NCI-H1417 (cell line): ENCODE measurements at regions not wholly inside any gene's neighbourhood (a gene's known extent, or its start where the extent isn't known, plus 50 kb on each side); places are given as distances from the start of the nearest gene placed in this dataset.

Source experiments
- DNase-seq, 3 experiments: peaks; one replicate each; lab custom pipeline; 2025; lab: John Stamatoyannopoulos, UW

GRCh38 chr10:36700123-36700522 is 425.3 kb upstream of the ANKRD30A start:
- no peak for DNase-seq

GRCh38 chr10:36692759-36693158 is 432.6 kb upstream of the ANKRD30A start:
- no peak for DNase-seq

- DNase-seq: no peak
Measured at GRCh38 chr10:36688717-36689116, 436.7 kb upstream of the ANKRD30A start.

- DNase-seq: no peak
Measured at GRCh38 chr10:36683421-36683820, 442.0 kb upstream of the ANKRD30A start.

- DNase-seq: no peak
Measured at GRCh38 chr10:36681751-36682632, 443.4 kb upstream of the ANKRD30A start.

GRCh38 chr10:36679554-36679953 is 445.8 kb upstream of the ANKRD30A start:
- no peak for DNase-seq

- no peak for DNase-seq
Measured at GRCh38 chr10:36677431-36677768, 448.0 kb upstream of the ANKRD30A start.

- DNase-seq: no peak
Measured at GRCh38 chr10:36676756-36677430, 448.5 kb upstream of the ANKRD30A start.

- DNase-seq: peak in 1 of 3 experiments; percentile 4
Measured at GRCh38 chr10:36676321-36676720, 449.1 kb upstream of the ANKRD30A start.

GRCh38 chr10:36675458-36675880 is 449.9 kb upstream of the ANKRD30A start:
- DNase-seq: no peak

- DNase-seq: no peak
Measured at GRCh38 chr10:36671607-36672006, 453.8 kb upstream of the ANKRD30A start.

- DNase-seq: no peak
Measured at GRCh38 chr10:36670621-36671402, 454.6 kb upstream of the ANKRD30A start.

- DNase-seq: no peak
Measured at GRCh38 chr10:36669615-36670352, 455.6 kb upstream of the ANKRD30A start.

GRCh38 chr10:36666451-36666850 is 458.9 kb upstream of the ANKRD30A start:
- no peak for DNase-seq

- no peak for DNase-seq
Measured at GRCh38 chr10:36662571-36662970, 462.8 kb upstream of the ANKRD30A start.

GRCh38 chr10:36650274-36650673 is 475.1 kb upstream of the ANKRD30A start:
- no peak for DNase-seq

GRCh38 chr10:36647540-36647939 is 477.9 kb upstream of the ANKRD30A start:
- no peak for DNase-seq

GRCh38 chr10:36640626-36641025 is 484.8 kb upstream of the ANKRD30A start:
- no peak for DNase-seq

GRCh38 chr10:36638462-36639155 is 486.8 kb upstream of the ANKRD30A start:
- no peak for DNase-seq

GRCh38 chr10:36636879-36637278 is 488.5 kb upstream of the ANKRD30A start:
- no peak for DNase-seq

GRCh38 chr10:36636285-36636839 is 489.0 kb upstream of the ANKRD30A start:
- no peak for DNase-seq
